Activated CD8-positive, alpha-beta memory T cell treated with anti-CD3 and anti-CD28 coated beads for 24 hours (primary cell): ENCODE measurements at regions not wholly inside any gene's neighbourhood (a gene's known extent, or its start where the extent isn't known, plus 50 kb on each side); places are given as distances from the start of the nearest gene placed in this dataset.
"Not testable (repeated sequence)": the region's sequence is repeated elsewhere in the genome, so short reads cannot be mapped to it uniquely, and the experiment has no call there.

Experiments used
- DNase-seq: peaks from one replicate; pipeline ENCODE4 v3.0.0-alpha.2; 2020

GRCh38 chr5:90128551-90128950 is 281.0 kb downstream of the CETN3 start:
- no peak for DNase-seq

DNA sequence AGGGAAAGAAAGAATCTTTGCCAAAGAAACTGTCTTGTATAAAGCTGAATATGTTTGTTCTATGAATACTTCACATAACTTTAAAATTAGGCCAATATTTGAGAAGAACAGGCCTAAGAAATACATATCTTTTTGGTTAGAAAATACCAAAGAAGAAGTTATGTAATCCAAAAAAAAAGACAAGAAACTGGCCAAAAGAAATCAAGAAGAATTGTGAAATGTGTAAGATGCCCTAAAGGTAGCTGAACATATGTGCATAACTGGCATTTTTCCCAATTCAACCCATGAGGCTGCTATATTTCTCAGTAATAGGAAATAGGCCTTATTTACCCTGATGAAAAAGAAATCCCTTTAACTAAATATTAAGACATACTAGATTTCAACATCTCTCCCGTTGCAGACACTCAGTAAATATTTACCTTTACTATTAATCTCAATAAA is 290.0 kb downstream of the CETN3 start:
- no peak for DNase-seq

DNA sequence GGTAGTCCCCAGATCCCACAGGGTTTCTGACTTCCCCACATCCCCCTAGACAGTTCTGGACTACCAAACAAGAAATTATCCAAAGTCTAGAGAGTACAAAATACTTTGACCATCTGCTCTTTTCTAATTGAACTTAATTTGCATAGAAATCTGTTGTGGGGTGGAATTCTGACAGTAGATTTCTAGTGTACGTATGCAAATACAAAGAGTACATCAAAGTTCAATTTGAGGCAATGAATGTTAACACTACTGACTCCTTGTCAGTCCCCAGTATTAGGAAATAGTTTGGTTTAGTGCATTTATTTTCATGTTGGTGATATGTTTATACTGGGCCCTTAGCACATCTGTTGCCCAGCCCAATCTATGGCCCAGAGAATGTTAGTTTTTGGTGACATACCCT is 292.6 kb downstream of the CETN3 start:
- no peak for DNase-seq

DNA sequence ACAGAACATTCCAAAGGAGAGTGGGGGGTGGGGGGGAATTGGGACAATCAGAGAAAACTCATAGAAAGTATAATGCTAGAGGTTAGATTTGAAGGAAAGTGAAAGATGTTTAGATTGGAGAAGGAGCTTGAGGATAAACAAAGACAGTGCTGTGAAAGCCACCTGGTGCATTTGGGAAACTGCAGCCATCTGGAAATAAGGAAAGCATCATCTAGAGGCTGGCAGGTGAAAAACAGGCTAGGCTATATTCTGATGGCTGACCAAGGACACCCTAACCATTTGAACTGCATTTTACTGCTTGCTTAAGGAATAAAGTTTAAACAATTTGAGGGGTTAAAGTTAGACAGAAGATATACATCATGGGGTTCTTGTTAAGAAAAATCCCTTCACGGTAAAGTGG is 296.4 kb downstream of the CETN3 start:
- no peak for DNase-seq

DNA sequence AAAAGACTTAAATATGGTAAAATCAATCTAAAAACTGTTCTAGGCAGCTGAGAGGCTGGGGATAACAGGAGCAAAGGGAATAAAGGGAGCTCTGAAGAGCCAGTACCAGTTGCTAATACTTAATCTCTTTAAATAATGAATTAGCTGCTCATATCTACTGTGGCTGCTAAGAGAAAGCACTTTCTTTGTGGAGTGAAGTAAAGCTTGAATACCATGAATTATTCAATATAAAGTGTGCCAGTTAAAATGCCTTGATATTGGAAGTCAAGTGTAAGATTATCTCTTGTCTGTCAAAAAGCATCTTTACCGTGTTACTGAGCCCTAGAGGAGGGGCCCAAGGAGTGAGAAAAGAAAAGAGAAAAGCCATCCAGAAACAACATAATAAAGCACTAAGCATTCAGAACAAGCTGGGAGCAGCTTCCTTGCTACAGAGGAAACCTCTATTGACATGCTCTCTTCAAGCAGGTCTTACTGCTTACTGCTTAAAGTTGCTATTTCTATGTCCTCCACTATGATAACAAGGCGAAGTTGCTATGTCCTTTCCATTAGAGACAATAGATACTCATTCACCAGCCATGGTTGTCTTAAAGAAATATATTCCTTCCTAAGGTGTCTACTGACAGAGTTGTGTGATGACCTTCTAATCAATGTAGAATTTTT is 297.4 kb downstream of the CETN3 start:
- no peak for DNase-seq

DNA sequence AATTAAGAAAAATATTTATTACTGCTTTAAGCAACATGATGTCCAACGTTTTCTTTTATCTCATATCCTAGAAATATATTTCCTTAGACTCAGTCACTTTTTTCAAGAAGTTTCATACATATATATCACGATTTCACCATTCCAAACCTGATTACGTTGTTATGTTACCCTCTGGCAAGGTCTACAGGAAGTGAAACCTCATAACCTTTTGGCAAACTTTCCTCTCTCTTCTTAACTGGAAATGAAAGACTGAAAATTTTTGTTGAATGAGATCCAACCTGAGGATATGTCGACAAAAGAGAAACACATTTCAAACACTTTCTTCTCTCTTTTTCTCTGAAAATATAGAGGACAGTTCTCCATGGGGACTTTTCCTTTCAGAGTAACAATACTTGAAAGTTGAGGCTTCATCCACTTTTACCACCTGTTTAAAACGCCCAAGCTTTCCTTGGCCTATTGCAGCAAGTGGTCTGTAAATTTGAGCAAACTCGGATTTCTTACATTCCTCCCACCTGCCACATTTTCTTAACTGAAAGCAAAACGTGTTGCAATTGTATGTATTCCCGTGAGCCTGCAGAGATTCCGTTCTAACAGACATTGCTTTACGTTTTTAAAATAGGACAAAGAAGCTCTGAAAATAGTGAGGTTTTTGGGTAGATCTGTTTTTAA is 298.1 kb downstream of the CETN3 start:
- no peak for DNase-seq

DNA sequence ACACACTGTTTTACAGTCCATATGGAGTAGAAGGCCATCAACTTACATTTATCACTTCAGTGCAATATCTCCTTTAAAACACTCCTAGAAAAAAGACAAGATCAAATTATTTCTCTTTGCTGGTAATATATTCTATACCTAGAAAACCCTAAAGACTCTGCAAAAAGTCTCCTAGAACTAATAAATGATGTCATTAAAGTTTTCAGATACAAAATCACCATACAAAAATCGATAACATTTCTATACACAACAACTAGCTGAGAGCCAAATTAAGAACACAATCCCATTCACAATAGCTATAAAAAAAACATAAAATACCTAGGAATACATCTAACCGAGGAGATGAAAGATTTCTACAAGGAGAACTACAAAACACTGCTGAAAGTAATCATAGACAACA is 300.3 kb downstream of the CETN3 start:
- no peak for DNase-seq

DNA sequence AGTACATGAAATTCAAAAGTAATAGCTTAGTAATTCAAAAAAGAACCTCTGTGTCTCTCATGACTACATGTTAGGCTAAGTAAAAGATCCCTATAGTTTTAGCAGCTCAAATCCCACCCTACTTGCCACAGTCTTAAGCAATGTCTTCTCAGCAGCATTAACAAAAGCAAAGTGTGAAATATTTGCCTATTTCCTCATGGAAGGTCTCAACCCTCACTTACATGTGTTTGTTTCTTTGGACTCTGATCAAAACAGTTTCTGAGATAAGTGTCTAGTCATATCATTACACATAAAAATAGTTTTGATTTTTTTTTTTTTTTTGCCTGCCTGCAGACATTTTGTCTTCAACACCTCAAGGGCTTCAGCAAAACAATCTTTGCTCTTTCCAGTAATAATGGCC is 310.5 kb downstream of the CETN3 start:
- DNase-seq, result no peak

DNA sequence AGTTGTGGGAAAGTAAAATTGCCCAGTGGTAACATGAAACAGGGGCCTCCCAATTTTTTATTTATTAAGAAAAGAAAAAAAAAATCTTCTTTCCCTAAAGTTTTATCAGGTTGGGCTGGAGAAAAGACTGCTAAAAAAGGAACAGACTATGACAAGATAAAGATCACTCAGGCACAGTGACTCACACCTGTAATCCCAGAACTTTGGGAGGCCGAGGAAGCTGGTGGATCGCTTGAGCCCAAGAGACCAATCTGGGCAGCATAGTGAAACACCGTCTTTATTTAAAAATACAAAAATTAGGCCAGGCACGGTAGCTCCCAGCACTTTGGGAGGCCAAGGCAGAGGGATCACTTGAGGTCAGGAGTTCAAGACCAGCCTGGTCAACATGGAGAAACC is 312.5 kb downstream of the CETN3 start:
- no peak for DNase-seq

GRCh38 chr5:90096415-90097081 is 313.0 kb downstream of the CETN3 start:
- no peak for DNase-seq

GRCh38 chr5:90095292-90096060 is 314.1 kb downstream of the CETN3 start:
- DNase-seq, result no peak

- no peak for DNase-seq
Observed at GRCh38 chr5:90093751-90094485, 315.6 kb downstream of the CETN3 start.

- DNase-seq, result no peak
Observed at GRCh38 chr5:90092734-90093133, 316.8 kb downstream of the CETN3 start.

GRCh38 chr5:90084342-90084741 is 325.2 kb downstream of the CETN3 start:
- DNase-seq, result no peak

GRCh38 chr5:90073026-90073570 is 336.5 kb downstream of the CETN3 start:
- not testable (repeated sequence) for DNase-seq

- no peak for DNase-seq
Observed at GRCh38 chr5:90071656-90072055, 337.9 kb downstream of the CETN3 start.

GRCh38 chr5:90071066-90071465 is 338.5 kb downstream of the CETN3 start:
- no peak for DNase-seq

DNA sequence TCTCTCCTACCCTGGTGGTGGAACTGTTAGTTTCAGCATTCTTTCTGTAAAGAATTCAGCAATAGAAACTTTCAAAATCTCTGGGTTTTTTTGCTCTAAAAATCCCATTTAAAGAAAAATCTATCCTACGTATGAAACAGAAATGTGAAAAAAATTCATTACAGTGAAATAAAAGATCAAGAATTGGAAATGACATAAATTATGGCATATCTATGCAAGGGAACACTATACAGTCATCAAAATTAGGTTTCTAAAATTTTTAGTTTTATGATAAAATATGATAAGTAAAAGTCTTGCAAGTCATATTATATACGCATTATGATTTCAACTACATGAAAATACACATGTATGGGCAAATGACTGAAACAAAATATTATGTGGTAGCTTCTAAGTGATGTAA is 342.6 kb downstream of the CETN3 start:
- DNase-seq, result no peak

GRCh38 chr5:90056911-90057705 is 352.4 kb downstream of the CETN3 start:
- DNase-seq, result no peak

DNA sequence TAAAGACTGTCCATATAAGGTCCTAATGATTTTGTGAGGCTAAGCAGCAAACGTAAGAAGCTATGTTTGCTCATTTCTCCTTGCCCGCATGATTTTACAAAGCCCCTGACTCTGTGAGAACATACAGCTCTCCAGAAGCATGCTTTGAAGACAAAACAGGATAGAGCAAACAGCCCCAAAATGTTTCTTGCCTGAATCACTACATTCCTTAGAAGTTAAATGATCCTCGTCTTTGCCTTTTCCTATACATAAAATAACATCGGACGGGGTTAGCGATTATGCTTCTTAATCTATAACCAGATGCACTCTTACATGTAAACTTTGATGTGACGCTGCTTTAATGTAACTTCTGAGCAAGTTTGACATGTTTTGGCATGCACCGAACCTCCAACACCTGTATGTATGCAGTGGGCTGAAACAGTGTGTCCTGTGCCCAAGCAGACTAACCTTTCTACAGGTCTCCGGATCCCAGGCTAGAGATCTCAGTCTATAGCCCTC is 353.7 kb downstream of the CETN3 start:
- no peak for DNase-seq

- DNase-seq, result no peak
Observed at GRCh38 chr5:90054612-90055011, 354.9 kb downstream of the CETN3 start.
